GM21529 (cell line): ENCODE measurements at regions not wholly inside any gene's neighbourhood (a gene's known extent, or its start where the extent isn't known, plus 50 kb on each side); places are given as distances from the start of the nearest gene placed in this dataset.
"Not testable (repeated sequence)": the region's sequence is repeated elsewhere in the genome, so short reads cannot be mapped to it uniquely, and the experiment has no call there.

Experiments
- ATAC-seq: cut with Tn5 transposase; IDR thresholded peaks from one replicate; pipeline ENCODE4 v1.9.1; 2021; ENCODE audit not compliant: unreplicated experiment

- no peak for ATAC-seq
Observed at GRCh38 chr3:162684260-162684659, 1187.7 kb downstream of the OTOL1 start.

GRCh38 chr3:162699291-162699690 lies 1202.7 kb downstream of the OTOL1 start:
- no peak for ATAC-seq

GRCh38 chr3:162701211-162701610 lies 1204.6 kb downstream of the OTOL1 start:
- ATAC-seq = no peak

GRCh38 chr3:162702768-162703385 lies 1206.3 kb downstream of the OTOL1 start:
- no peak for ATAC-seq

- ATAC-seq = no peak
Observed at GRCh38 chr3:162704238-162704637, 1207.6 kb downstream of the OTOL1 start.

- ATAC-seq = no peak
Observed at GRCh38 chr3:162704799-162705385, 1208.3 kb downstream of the OTOL1 start.

- not testable (repeated sequence) for ATAC-seq
Observed at GRCh38 chr3:162708394-162708793, 1211.8 kb downstream of the OTOL1 start.

GRCh38 chr3:162708942-162709706 lies 1212.5 kb downstream of the OTOL1 start:
- not testable (repeated sequence) for ATAC-seq

GRCh38 chr3:162710332-162711112 lies 1213.9 kb downstream of the OTOL1 start:
- no peak for ATAC-seq

GRCh38 chr3:162717074-162717473 lies 1220.5 kb downstream of the OTOL1 start:
- not testable (repeated sequence) for ATAC-seq

- no peak for ATAC-seq
Observed at GRCh38 chr3:162718697-162719096, 1222.1 kb downstream of the OTOL1 start.

- ATAC-seq = no peak
Observed at GRCh38 chr3:162719684-162720341, 1223.2 kb downstream of the OTOL1 start.

GRCh38 chr3:162721736-162722135 lies 1225.1 kb downstream of the OTOL1 start:
- ATAC-seq = no peak

GRCh38 chr3:162722337-162722736 lies 1225.7 kb downstream of the OTOL1 start:
- ATAC-seq = no peak

GRCh38 chr3:162722796-162723195 lies 1226.2 kb downstream of the OTOL1 start:
- ATAC-seq = not testable (repeated sequence)

- ATAC-seq = no peak
Observed at GRCh38 chr3:162729686-162730085, 1233.1 kb downstream of the OTOL1 start.

- ATAC-seq = not testable (repeated sequence)
Observed at GRCh38 chr3:162731961-162732360, 1235.4 kb downstream of the OTOL1 start.

GRCh38 chr3:162738784-162739183 lies 1242.2 kb downstream of the OTOL1 start:
- ATAC-seq = no peak

- no peak for ATAC-seq
Observed at GRCh38 chr3:162740941-162741596, 1244.5 kb downstream of the OTOL1 start.

GRCh38 chr3:162742159-162742717 lies 1245.6 kb downstream of the OTOL1 start:
- no peak for ATAC-seq
